IPS DF 4.7 (cell line): ENCODE measurements at regions not wholly inside any gene's neighbourhood (a gene's known extent, or its start where the extent isn't known, plus 50 kb on each side); places are given as distances from the start of the nearest gene placed in this dataset.

Source experiments
- DNase-seq: peaks from one replicate; pipeline ENCODE4 v3.0.0-alpha.2; 2013; ENCODE audit warnings: low spot score; ENCODE audit errors: extremely low read depth

GRCh38 chr4:152236519-152237056 is 299.3 kb downstream of the FBXW7 start:
- no peak for DNase-seq

GRCh38 chr4:152235718-152236117 is 300.2 kb downstream of the FBXW7 start:
- DNase-seq: no peak

GRCh38 chr4:152234571-152234970 is 301.3 kb downstream of the FBXW7 start:
- DNase-seq: no peak

- DNase-seq: no peak
These were observed 303.6 kb downstream of the FBXW7 start for GRCh38 chr4:152232271-152232670.

- DNase-seq: no peak
These were observed 306.1 kb downstream of the FBXW7 start for GRCh38 chr4:152229782-152230289.

- DNase-seq: no peak
These were observed 310.2 kb downstream of the FBXW7 start for GRCh38 chr4:152225680-152226079.

GRCh38 chr4:152224721-152225420 is 311.0 kb downstream of the FBXW7 start:
- DNase-seq: no peak

GRCh38 chr4:152224223-152224622 is 311.7 kb downstream of the FBXW7 start:
- no peak for DNase-seq

- no peak for DNase-seq
These were observed 312.3 kb downstream of the FBXW7 start for GRCh38 chr4:152223600-152223999.

- no peak for DNase-seq
These were observed 313.9 kb downstream of the FBXW7 start for GRCh38 chr4:152221816-152222516.

GRCh38 chr4:152220201-152220666 is 315.7 kb downstream of the FBXW7 start:
- DNase-seq: no peak

- no peak for DNase-seq
These were observed 317.3 kb downstream of the FBXW7 start for GRCh38 chr4:152218576-152218975.

- DNase-seq: no peak
These were observed 318.0 kb downstream of the FBXW7 start for GRCh38 chr4:152217896-152218295.

GRCh38 chr4:152211936-152212653 is 323.8 kb downstream of the FBXW7 start:
- no peak for DNase-seq

GRCh38 chr4:152209772-152210493 is 326.0 kb downstream of the FBXW7 start:
- no peak for DNase-seq

GRCh38 chr4:152207378-152207720 is 328.5 kb downstream of the FBXW7 start:
- DNase-seq: no peak

GRCh38 chr4:152206646-152207377 is 329.1 kb downstream of the FBXW7 start:
- no peak for DNase-seq

- no peak for DNase-seq
These were observed 329.7 kb downstream of the FBXW7 start for GRCh38 chr4:152206185-152206584.

- DNase-seq: no peak
These were observed 333.5 kb downstream of the FBXW7 start for GRCh38 chr4:152202415-152202814.

GRCh38 chr4:152200511-152201333 is 335.2 kb downstream of the FBXW7 start:
- DNase-seq: no peak
